Astrocyte of the cerebellum (primary cell): ENCODE measurements at regions not wholly inside any gene's neighbourhood (a gene's known extent, or its start where the extent isn't known, plus 50 kb on each side); places are given as distances from the start of the nearest gene placed in this dataset.

Experiments
- DNase-seq: peaks from one replicate; pipeline ENCODE4 v3.0.0-alpha.2; 2011; ENCODE audit warnings: low read depth
- H3K4me3 ChIP-seq: 2 replicates; pipeline ENCODE4 v1.5.1; 2011; ENCODE audit warnings: mild to moderate bottlenecking, low read depth, low read length, moderate library complexity
- in situ Hi-C: cut with HindIII; loops from 2 replicates; pipeline ENCODE4 v1.10.0; 2017; ENCODE audit warnings: low sequenced_read_pairs
- TF ChIP-seq, protein P1 (sequence below): IDR thresholded peaks from 2 replicates; pipeline ENCODE4 v1.5.1; 2012; ENCODE audit warnings: low read length, low read depth, moderate library complexity, mild to moderate bottlenecking; ENCODE audit errors: missing control alignments

DNA sequence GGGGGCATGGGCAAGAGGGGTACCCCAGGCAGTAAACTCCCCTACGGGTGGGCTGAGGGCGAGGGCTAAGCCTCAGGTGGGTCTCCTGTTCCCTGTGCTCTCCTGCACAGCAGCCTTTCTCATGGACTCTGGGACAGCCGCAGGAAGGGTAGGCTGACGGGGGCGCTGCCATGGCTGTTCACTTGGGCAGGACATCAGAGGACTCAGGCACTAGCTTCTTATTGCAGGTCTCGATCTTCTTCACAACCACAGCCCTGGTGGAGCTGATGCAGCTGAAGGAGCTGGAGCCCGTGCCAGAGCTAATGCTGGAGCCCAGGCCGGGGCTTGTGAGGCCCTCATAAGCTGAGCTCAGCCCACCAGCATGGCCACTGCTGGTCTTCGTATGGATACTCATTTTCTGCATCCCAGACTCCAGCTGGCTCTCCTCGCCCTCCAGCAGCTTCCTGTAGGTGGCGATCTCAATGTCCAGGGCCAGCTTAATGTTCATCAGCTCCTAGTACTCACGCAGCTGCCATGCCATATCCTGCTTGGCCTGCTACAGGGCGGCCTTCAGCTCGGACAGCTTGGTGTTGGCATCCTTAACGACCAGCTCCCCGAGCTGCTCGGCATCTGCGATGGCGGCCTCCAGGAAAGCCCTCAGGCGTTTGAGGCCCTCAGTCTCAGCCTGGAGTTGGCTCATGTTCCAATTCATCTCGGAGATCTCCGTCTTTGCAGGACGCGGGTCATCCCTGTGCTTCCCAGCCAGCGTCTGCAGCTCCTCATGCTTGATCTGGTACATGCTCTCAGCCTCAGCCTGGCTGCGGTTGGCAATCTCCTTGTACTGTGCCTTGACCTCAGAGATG, 359.8 kb upstream of the SETBP1 start:
- TF ChIP-seq, protein P1, sequence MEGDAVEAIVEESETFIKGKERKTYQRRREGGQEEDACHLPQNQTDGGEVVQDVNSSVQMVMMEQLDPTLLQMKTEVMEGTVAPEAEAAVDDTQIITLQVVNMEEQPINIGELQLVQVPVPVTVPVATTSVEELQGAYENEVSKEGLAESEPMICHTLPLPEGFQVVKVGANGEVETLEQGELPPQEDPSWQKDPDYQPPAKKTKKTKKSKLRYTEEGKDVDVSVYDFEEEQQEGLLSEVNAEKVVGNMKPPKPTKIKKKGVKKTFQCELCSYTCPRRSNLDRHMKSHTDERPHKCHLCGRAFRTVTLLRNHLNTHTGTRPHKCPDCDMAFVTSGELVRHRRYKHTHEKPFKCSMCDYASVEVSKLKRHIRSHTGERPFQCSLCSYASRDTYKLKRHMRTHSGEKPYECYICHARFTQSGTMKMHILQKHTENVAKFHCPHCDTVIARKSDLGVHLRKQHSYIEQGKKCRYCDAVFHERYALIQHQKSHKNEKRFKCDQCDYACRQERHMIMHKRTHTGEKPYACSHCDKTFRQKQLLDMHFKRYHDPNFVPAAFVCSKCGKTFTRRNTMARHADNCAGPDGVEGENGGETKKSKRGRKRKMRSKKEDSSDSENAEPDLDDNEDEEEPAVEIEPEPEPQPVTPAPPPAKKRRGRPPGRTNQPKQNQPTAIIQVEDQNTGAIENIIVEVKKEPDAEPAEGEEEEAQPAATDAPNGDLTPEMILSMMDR: no peak
- DNase-seq: no peak
- in situ Hi-C loops: no loop called here
- no peak overlapping the region for H3K4me3 ChIP-seq

- no peak overlapping the region for H3K4me3 ChIP-seq
- no peak for DNase-seq
- TF ChIP-seq, protein P1: no peak
- in situ Hi-C loops: no loop called here
Observed at GRCh38 chr18:44321868-44322590, 358.7 kb upstream of the SETBP1 start.

DNA sequence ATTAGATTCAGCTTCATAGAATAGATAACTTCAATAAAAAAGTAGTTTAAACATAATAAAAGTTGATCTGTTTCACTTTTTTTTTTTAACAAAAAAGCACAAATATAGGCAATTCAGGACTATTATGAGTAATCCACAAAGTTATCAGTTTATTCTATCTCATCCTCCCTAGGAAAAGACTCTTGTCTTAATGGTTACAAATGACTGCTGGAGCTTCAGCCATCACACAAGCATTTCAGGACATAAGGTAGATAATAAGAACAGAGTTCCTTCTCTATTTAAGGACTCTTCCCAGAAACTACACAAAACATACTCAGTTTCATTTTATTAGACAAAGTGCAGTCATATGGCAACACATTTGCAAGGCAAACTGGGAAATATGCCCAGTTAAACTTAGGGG, 357.6 kb upstream of the SETBP1 start:
- no peak overlapping the region for H3K4me3 ChIP-seq
- TF ChIP-seq, protein P1: no peak
- no peak for DNase-seq
- in situ Hi-C loops: no loop called here

DNA sequence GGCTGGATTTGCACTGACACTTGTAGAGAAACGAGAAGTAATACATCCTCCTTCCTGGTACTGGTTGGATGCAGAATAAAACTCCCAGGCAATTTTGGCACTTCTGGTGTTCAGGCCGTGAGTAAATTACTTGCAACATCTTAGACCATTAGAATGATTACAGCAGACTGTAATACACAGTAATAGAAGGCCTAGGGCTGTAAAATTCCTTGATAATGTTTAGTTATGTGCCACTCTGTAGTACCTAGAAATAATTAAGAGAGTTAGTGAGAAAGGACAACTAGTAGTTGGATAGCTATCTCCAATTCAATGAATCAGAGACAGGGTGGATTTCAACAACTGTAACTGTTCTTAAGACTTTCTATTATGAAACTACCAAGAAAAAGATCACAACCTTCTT, 356.3 kb upstream of the SETBP1 start:
- TF ChIP-seq, protein P1: no peak
- H3K4me3 ChIP-seq: no peak overlapping the region
- DNase-seq: no peak
- in situ Hi-C loops: no loop called here

DNA sequence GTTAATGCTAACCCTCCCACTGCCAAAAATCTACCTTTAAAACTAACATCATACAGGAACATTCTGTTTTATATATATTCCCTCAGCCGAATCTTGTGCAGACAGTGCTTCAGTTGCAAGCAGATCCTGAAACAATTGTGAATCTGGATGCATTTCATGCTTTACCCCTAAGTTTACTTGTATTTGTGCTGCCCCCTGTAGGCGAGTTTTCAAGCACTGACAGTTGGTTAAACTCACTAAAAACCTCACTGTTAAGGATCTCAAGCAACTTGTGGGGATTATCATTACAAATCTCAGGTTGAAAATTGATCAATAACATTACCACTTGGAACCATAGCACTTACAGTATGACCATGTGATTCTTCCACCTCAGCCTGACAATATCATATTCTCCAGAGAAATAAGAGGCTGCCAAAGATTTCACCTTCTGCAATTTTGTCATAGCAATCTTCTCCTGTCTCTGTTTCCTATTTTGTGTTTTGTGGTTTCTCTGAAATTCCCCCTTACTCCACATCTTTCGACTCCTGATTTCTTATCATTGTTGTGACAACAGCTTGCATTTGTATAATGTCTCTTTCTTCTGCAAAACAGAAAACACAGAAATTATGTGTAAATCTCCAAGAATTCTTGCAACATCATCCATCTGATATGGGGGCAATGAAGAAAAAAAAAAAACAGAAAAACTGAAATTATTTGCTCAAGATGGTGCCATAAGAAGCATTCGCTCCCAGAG, 354.6 kb upstream of the SETBP1 start:
- DNase-seq: peak; percentile 49
- no peak overlapping the region for H3K4me3 ChIP-seq
- TF ChIP-seq, protein P1: peak; percentile 62
- in situ Hi-C loops: no loop called here
